ENCODE measurements at regions not wholly inside any gene's neighbourhood (a gene's known extent, or its start where the extent isn't known, plus 50 kb on each side); places are given as distances from the start of the nearest gene placed in this dataset.

DNA sequence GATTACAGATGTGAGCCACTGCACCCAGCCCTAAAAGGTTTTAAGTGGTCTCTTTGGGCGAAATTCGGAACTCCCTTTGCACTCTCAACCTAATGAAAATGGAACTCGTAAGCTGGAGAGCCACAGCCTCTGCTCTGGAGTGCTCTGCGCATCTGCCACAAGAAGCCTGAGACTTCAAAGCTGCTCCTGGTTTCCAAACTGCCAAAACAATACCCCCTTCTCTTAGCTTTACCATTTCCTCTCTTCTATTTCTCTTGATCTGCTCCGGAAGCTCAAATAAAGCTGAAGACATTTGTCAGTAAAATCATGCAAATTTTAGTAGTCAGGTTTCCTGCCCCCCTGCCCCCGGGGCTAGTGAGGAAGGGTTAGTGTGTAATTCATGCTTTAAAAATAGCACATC, 312.7 kb downstream of the MFSD1 start:
- Histone ChIP-seq H3K9ac (ENCODE audit: insufficient read depth in 1 of 2, low read length in 2 of 2) (no peak overlapping the region), H3K27ac (ENCODE audit: low read depth in 1 of 2, low read length in 1 of 2) (no peak overlapping the region), H3K36me3 (ENCODE audit: control insufficient read depth in 4 of 4, insufficient read depth in 4 of 4, low read length in 4 of 4) (no peaks in the 10 kb centered on the region), H3K9me3 (ENCODE audit: control insufficient read depth in 4 of 4, insufficient read depth in 3 of 4, low read length in 3 of 4) (no peaks in the 10 kb centered on the region), H3K4me1 (ENCODE audit: control insufficient read depth in 5 of 5, insufficient read depth in 5 of 5, low read length in 5 of 5) (no peaks in the 10 kb centered on the region), H3K27me3 (ENCODE audit: control insufficient read depth in 3 of 3, insufficient read depth in 3 of 3, low read length in 2 of 3) (no peaks in the 10 kb centered on the region), H3K4me3 (no peak overlapping the region)
- ATAC-seq (ENCODE audit: insufficient read depth, low FRiP score) (no peak), DNase-seq (no peak)
- 59 to 73% methylated on average over 6 of the region's 6 CpGs for WGBS, 2 donors
- TF ChIP-seq, protein P1, sequence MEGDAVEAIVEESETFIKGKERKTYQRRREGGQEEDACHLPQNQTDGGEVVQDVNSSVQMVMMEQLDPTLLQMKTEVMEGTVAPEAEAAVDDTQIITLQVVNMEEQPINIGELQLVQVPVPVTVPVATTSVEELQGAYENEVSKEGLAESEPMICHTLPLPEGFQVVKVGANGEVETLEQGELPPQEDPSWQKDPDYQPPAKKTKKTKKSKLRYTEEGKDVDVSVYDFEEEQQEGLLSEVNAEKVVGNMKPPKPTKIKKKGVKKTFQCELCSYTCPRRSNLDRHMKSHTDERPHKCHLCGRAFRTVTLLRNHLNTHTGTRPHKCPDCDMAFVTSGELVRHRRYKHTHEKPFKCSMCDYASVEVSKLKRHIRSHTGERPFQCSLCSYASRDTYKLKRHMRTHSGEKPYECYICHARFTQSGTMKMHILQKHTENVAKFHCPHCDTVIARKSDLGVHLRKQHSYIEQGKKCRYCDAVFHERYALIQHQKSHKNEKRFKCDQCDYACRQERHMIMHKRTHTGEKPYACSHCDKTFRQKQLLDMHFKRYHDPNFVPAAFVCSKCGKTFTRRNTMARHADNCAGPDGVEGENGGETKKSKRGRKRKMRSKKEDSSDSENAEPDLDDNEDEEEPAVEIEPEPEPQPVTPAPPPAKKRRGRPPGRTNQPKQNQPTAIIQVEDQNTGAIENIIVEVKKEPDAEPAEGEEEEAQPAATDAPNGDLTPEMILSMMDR (IDR thresholded peaks at IDR 0.05; ENCODE audit: control extremely low read depth, extremely low read depth) = no peak

DNA sequence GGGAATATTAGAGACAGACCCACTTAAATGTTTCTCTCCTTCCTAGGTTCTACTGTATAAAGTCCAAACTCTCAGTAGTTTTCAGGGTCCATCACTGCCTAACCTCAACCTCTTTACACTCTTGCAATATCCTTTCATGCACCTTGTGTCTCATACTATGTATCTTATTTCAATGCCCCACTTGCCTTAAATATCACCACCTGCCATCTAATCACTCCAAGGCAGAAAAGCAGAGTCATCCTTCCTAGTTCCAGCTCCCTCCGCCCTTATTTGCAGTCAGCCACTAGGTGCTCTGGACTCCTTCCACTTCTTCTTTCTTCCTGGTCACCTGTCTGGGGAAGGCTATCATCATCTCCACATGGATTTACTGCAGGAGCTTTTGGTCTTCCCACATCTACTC, 322.0 kb downstream of the MFSD1 start:
- Histone ChIP-seq H3K9ac (ENCODE audit: insufficient read depth in 1 of 2, low read length in 2 of 2) (no peak overlapping the region), H3K36me3 (ENCODE audit: control insufficient read depth in 4 of 4, insufficient read depth in 4 of 4, low read length in 4 of 4) (no peaks in the 10 kb centered on the region), H3K4me3 (no peak overlapping the region), H3K9me3 (ENCODE audit: control insufficient read depth in 4 of 4, insufficient read depth in 3 of 4, low read length in 3 of 4) (no peaks in the 10 kb centered on the region), H3K4me1 (ENCODE audit: control insufficient read depth in 5 of 5, insufficient read depth in 5 of 5, low read length in 5 of 5) (peaks cover 0 to 2% (median 0%) of the 10 kb centered on the region in 5 donors), H3K27ac (ENCODE audit: low read depth in 1 of 2, low read length in 1 of 2) (no peak overlapping the region), H3K27me3 (ENCODE audit: control insufficient read depth in 3 of 3, insufficient read depth in 3 of 3, low read length in 2 of 3) (no peaks in the 10 kb centered on the region)
- DNase-seq = no peak
- TF ChIP-seq, protein P1 (IDR thresholded peaks at IDR 0.05; ENCODE audit: control extremely low read depth, extremely low read depth) = no peak
- WGBS, 2 donors = 83 to 86% methylated on average over 1 of the region's 1 CpG
- ATAC-seq (ENCODE audit: insufficient read depth, low FRiP score) = no peak

DNA sequence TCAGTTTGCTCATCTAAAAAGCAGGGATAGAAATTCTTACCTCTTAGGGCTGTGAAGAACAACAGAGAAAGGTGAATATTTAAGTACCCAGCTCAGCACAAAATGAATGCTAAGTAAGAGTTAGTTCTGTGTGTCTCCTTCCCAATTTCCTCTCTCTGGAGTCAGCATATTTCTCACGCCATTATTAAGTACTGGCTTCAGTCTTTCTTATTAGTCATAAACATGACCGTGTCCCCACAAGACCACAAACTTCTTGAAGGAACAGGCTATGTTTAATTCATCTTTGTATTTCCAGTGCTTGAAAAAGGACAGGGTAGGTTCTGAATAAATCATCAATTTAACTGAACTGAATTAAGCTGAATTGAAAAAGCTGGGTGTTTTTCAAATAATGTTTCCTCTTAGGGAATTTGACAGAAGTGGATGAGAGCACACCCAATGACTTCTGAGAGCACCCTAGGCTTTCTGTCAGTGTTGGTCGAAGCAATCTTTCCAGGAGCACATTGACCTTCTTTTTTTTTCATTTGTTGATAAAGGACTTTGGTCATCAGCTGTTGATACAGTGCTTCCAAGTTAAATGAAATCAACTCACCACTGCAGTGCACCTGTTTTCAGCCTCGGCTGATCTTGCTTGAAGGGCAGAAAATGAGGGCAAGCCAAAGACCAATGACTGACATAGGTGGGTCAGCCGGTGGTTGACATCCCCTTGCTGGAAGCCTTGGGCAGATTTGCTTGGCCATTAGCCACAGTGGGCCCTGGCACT, 324.6 kb downstream of the MFSD1 start:
- H3K4me3 ChIP-seq = no peak overlapping the region
- TF ChIP-seq, protein P1 (IDR thresholded peaks at IDR 0.05; ENCODE audit: control extremely low read depth, extremely low read depth) = no peak
- no peak overlapping the region for H3K27ac ChIP-seq (ENCODE audit: low read depth in 1 of 2, low read length in 1 of 2)
- 73 to 80% methylated on average over 5 of the region's 5 CpGs for whole genome bisulfite sequencing, 2 donors
- H3K4me1 ChIP-seq (ENCODE audit: control insufficient read depth in 5 of 5, insufficient read depth in 5 of 5, low read length in 5 of 5) = peaks cover 0 to 2% (median 0%) of the 10 kb centered on the region in 5 donors
- DNase-seq (no peak), ATAC-seq (ENCODE audit: insufficient read depth, low FRiP score) (no peak)
- no peak overlapping the region for H3K9ac ChIP-seq (ENCODE audit: insufficient read depth in 1 of 2, low read length in 2 of 2)
- no peaks in the 10 kb centered on the region for H3K27me3 ChIP-seq (ENCODE audit: control insufficient read depth in 3 of 3, insufficient read depth in 3 of 3, low read length in 2 of 3)
- no peaks in the 10 kb centered on the region for H3K9me3 ChIP-seq (ENCODE audit: control insufficient read depth in 4 of 4, insufficient read depth in 3 of 4, low read length in 3 of 4)
- H3K36me3 ChIP-seq (ENCODE audit: control insufficient read depth in 4 of 4, insufficient read depth in 4 of 4, low read length in 4 of 4) = no peaks in the 10 kb centered on the region

DNA sequence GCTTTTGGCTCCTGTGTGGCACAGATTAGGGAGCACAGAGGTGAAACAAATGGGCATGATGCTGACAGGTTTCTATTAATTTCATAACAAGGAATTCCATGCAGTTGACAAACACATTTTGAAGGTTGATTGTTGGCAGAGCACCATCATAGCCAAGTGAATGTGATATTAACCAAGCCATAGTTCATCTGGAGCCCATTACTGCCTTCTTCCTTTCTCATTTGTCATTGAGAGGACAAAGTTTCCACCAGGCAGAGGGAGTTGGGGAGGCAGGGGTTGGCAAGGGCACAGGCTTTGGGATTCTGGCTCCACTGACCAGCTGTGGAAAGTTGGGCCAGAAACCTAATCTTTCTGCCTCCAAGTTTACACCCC, 325.2 kb downstream of the MFSD1 start:
- H3K27ac ChIP-seq (ENCODE audit: low read depth in 1 of 2, low read length in 1 of 2) = no peak overlapping the region
- peaks cover 0 to 2% (median 0%) of the 10 kb centered on the region in 5 donors for H3K4me1 ChIP-seq (ENCODE audit: control insufficient read depth in 5 of 5, insufficient read depth in 5 of 5, low read length in 5 of 5)
- H3K9me3 ChIP-seq (ENCODE audit: control insufficient read depth in 4 of 4, insufficient read depth in 3 of 4, low read length in 3 of 4) = no peaks in the 10 kb centered on the region
- no peak for ATAC-seq (ENCODE audit: insufficient read depth, low FRiP score)
- TF ChIP-seq, protein P1 (IDR thresholded peaks at IDR 0.05; ENCODE audit: control extremely low read depth, extremely low read depth) = no peak
- H3K27me3 ChIP-seq (ENCODE audit: control insufficient read depth in 3 of 3, insufficient read depth in 3 of 3, low read length in 2 of 3) = no peaks in the 10 kb centered on the region
- H3K4me3 ChIP-seq = no peak overlapping the region
- H3K9ac ChIP-seq (ENCODE audit: insufficient read depth in 1 of 2, low read length in 2 of 2) = no peak overlapping the region
- DNase-seq = no peak
- H3K36me3 ChIP-seq (ENCODE audit: control insufficient read depth in 4 of 4, insufficient read depth in 4 of 4, low read length in 4 of 4) = no peaks in the 10 kb centered on the region
